PC-3 (cell line): ENCODE measurements at regions not wholly inside any gene's neighbourhood (a gene's known extent, or its start where the extent isn't known, plus 50 kb on each side); places are given as distances from the start of the nearest gene placed in this dataset.
"Not testable (repeated sequence)": the region's sequence is repeated elsewhere in the genome, so short reads cannot be mapped to it uniquely, and the experiment has no call there.

ENCODE experiments used
- ATAC-seq: fragments of 200-7000 bp; cut with Tn5 transposase; 2 replicates; pipeline ENCODE4 v1.9.1; 2020; ENCODE audit warnings: mild to moderate bottlenecking, moderate library complexity
- BruUV-seq: library from RNA; stranded (reverse); fragments of 400-500 nt; replicated peaks from 2 replicates; lab custom pipeline; 2021; lab: Mats Ljungman, UMichigan
- CTCF ChIA-PET: fragments of 300-600 bp; sonication (Branson Sonifier 250); formaldehyde crosslinking; loops from one replicate; lab custom pipeline; 2022; ENCODE audit warnings: antibody characterized with exemption; lab: Charles Lee
- POLR2A ChIA-PET: fragments of 300-600 bp; sonication (Branson Sonifier 250); formaldehyde crosslinking; loops from one replicate; lab custom pipeline; 2022; ENCODE audit warnings: antibody characterized with exemption; ENCODE audit not compliant: unreplicated experiment; lab: Charles Lee
- DNase-seq: peaks from one replicate; pipeline ENCODE4 v3.0.0-alpha.2; 2015
- H2AFZ ChIP-seq: fragments of 300-600 bp; sonication (generic); 2 replicates; pipeline ENCODE4 v1.6.0; 2016; ENCODE audit warnings: antibody characterized with exemption, low read length
- H3F3A ChIP-seq: fragments of 300-600 bp; sonication (generic); one replicate; pipeline ENCODE4 v1.6.0; 2017; ENCODE audit warnings: antibody characterized with exemption, low read length, control low read depth, mild to moderate bottlenecking; ENCODE audit not compliant: unreplicated experiment
- H3K27ac ChIP-seq: fragments of 300-600 bp; sonication (generic); 2 replicates; pipeline ENCODE4 v1.5.1; 2016; ENCODE audit warnings: mild to moderate bottlenecking, low read length
- H3K27me3 ChIP-seq: fragments of 300-600 bp; sonication (generic); 2 replicates; pipeline ENCODE4 v1.6.1; 2016; ENCODE audit warnings: low read length, mixed read lengths
- H3K36me3 ChIP-seq: fragments of 300-600 bp; sonication (generic); 2 replicates; pipeline ENCODE4 v1.6.1; 2016; ENCODE audit warnings: low read depth, mixed run types, low read length, mixed read lengths
- H3K4me1 ChIP-seq: fragments of 300-600 bp; sonication (generic); 2 replicates; pipeline ENCODE4 v1.5.1; 2016; ENCODE audit warnings: low read length; ENCODE audit not compliant: insufficient read depth
- H3K4me2 ChIP-seq: fragments of 300-600 bp; sonication (generic); 2 replicates; pipeline ENCODE4 v1.6.0; 2016; ENCODE audit warnings: low read length
- H3K4me3 ChIP-seq: fragments of 300-600 bp; sonication (generic); 2 replicates; pipeline ENCODE4 v1.5.1; 2016; ENCODE audit warnings: mild to moderate bottlenecking, low read length, mixed read lengths
- H3K79me2 ChIP-seq: fragments of 300-600 bp; sonication (generic); 2 replicates; pipeline ENCODE4 v1.6.1; 2017; ENCODE audit warnings: low read length, mixed read lengths
- H3K9ac ChIP-seq: fragments of 300-600 bp; sonication (generic); 2 replicates; pipeline ENCODE4 v1.6.0; 2016; ENCODE audit warnings: mild to moderate bottlenecking, low read length
- H3K9me2 ChIP-seq: fragments of 300-600 bp; sonication (generic); replicated peaks from 2 replicates; pipeline ENCODE4 v1.6.1; 2016; ENCODE audit warnings: mixed run types, low read length, mixed read lengths
- H3K9me3 ChIP-seq: fragments of 300-600 bp; sonication (generic); 2 replicates; pipeline ENCODE4 v1.6.1; 2016; ENCODE audit warnings: low read length, mixed read lengths
- H4K20me1 ChIP-seq: fragments of 300-600 bp; sonication (generic); 2 replicates; pipeline ENCODE4 v1.6.1; 2016; ENCODE audit warnings: low read length, mixed read lengths
- CTCF ChIP-seq: fragments of 300-600 bp; sonication (generic); conservative IDR thresholded peaks from 2 replicates; pipeline ENCODE4 v1.5.1; 2017; ENCODE audit warnings: antibody characterized with exemption, low read depth, mild to moderate bottlenecking, low read length
- EZH2 ChIP-seq: fragments of 300-600 bp; sonication (generic); IDR thresholded peaks from one replicate; pipeline ENCODE4 v1.6.1; 2017; ENCODE audit warnings: antibody characterized with exemption, mild to moderate bottlenecking, low read length; ENCODE audit not compliant: unreplicated experiment
- EZH2phosphoT487 ChIP-seq: fragments of 300-600 bp; sonication (generic); IDR thresholded peaks from 2 replicates; pipeline ENCODE4 v1.6.1; 2018; ENCODE audit warnings: mild to moderate bottlenecking, antibody characterized with exemption, low read length, borderline replicate concordance
- intact Hi-C: fragments of 100-400 bp; cut with micrococcal nuclease; formaldehyde crosslinking; loops from 2 replicates; pipeline ENCODE4 v1.9.0; 2023

- ChIA-PET POLR2A (no interaction called here), CTCF (no interaction called here)
- Histone ChIP-seq H3K27me3 (no peaks in the 10 kb centered on the region), H3K9me2 (no peaks in the 10 kb centered on the region), H3F3A (no peaks in the 10 kb centered on the region), H2AFZ (no peak overlapping the region), H3K79me2 (no peaks in the 10 kb centered on the region), H3K4me1 (no peaks in the 10 kb centered on the region), H3K36me3 (no peaks in the 10 kb centered on the region), H3K9me3 (no peaks in the 10 kb centered on the region), H3K9ac (no peak overlapping the region), H3K4me3 (no peak overlapping the region), H4K20me1 (no peaks in the 10 kb centered on the region), H3K27ac (no peak overlapping the region), H3K4me2 (no peak overlapping the region)
- DNase-seq, result no peak
- no TSS peak for BruUV-seq
- ATAC-seq, result no peak
- TF ChIP-seq EZH2phosphoT487 (no peak), EZH2 (no peak), CTCF (no peak)
- intact Hi-C loops, result no loop called here
Measured at GRCh38 chr12:17030338-17030737, 424.4 kb upstream of the LMO3 start.

GRCh38 chr12:17028348-17028747 is 422.4 kb upstream of the LMO3 start:
- peak; percentile 65 for ATAC-seq
- no peak overlapping the region for H2AFZ ChIP-seq
- no peak for TF ChIP-seq EZH2phosphoT487
- no peak for TF ChIP-seq EZH2
- TF ChIP-seq CTCF, result peak; percentile 44; the same call in 1 of the 2 replicates
- ChIA-PET CTCF (no interaction called here), POLR2A (no interaction called here)
- H3K27me3 ChIP-seq, result no peaks in the 10 kb centered on the region
- intact Hi-C loops, result no loop called here
- no peaks in the 10 kb centered on the region for H3K9me2 ChIP-seq
- no peaks in the 10 kb centered on the region for H3K36me3 ChIP-seq
- no TSS peak for BruUV-seq
- H3F3A ChIP-seq, result no peaks in the 10 kb centered on the region
- H3K79me2 ChIP-seq, result no peaks in the 10 kb centered on the region
- H3K9ac ChIP-seq, result no peak overlapping the region
- H3K9me3 ChIP-seq, result no peaks in the 10 kb centered on the region
- no peak overlapping the region for H3K27ac ChIP-seq
- H3K4me3 ChIP-seq, result no peak overlapping the region
- peak; percentile 15 for DNase-seq
- no peak overlapping the region for H3K4me2 ChIP-seq
- H4K20me1 ChIP-seq, result no peaks in the 10 kb centered on the region
- H3K4me1 ChIP-seq, result no peaks in the 10 kb centered on the region

GRCh38 chr12:17025424-17025823 is 419.5 kb upstream of the LMO3 start:
- CTCF ChIA-PET, H3K36me3 ChIP-seq, H3K27ac ChIP-seq, DNase-seq, H3K4me3 ChIP-seq, H3K79me2 ChIP-seq, intact Hi-C loops, H3K4me1 ChIP-seq, ATAC-seq, H4K20me1 ChIP-seq, H3K9me3 ChIP-seq, POLR2A ChIA-PET, H2AFZ ChIP-seq, BruUV-seq, H3F3A ChIP-seq, H3K4me2 ChIP-seq, H3K27me3 ChIP-seq, H3K9ac ChIP-seq, H3K9me2 ChIP-seq: not testable (repeated sequence)
